NCI-H128 (cell line): ENCODE measurements at regions not wholly inside any gene's neighbourhood (a gene's known extent, or its start where the extent isn't known, plus 50 kb on each side); places are given as distances from the start of the nearest gene placed in this dataset.

ENCODE experiments used
- DNase-seq: peaks from one replicate; lab custom pipeline; 2025; ENCODE audit not compliant: unreplicated experiment; lab: John Stamatoyannopoulos, UW

GRCh38 chr22:48241658-48242057 lies 1479.2 kb downstream of the TBC1D22A start:
- DNase-seq: no peak

- DNase-seq: no peak
Measured at GRCh38 chr22:48240935-48241230, 1478.4 kb downstream of the TBC1D22A start.

GRCh38 chr22:48240148-48240934 lies 1477.9 kb downstream of the TBC1D22A start:
- no peak for DNase-seq

GRCh38 chr22:48239461-48240147 lies 1477.2 kb downstream of the TBC1D22A start:
- DNase-seq: no peak

GRCh38 chr22:48238966-48239365 lies 1476.5 kb downstream of the TBC1D22A start:
- no peak for DNase-seq

GRCh38 chr22:48238284-48238915 lies 1476.0 kb downstream of the TBC1D22A start:
- DNase-seq: no peak

- DNase-seq: no peak
Measured at GRCh38 chr22:48237466-48238283, 1475.2 kb downstream of the TBC1D22A start.

- no peak for DNase-seq
Measured at GRCh38 chr22:48236261-48236660, 1473.8 kb downstream of the TBC1D22A start.

GRCh38 chr22:48235744-48236143 lies 1473.3 kb downstream of the TBC1D22A start:
- no peak for DNase-seq

- no peak for DNase-seq
Measured at GRCh38 chr22:48234011-48234410, 1471.6 kb downstream of the TBC1D22A start.

GRCh38 chr22:48233586-48233985 lies 1471.1 kb downstream of the TBC1D22A start:
- no peak for DNase-seq

GRCh38 chr22:48228468-48228867 lies 1466.0 kb downstream of the TBC1D22A start:
- DNase-seq: no peak

GRCh38 chr22:48227341-48228018 lies 1465.0 kb downstream of the TBC1D22A start:
- no peak for DNase-seq

GRCh38 chr22:48226026-48227013 lies 1463.9 kb downstream of the TBC1D22A start:
- no peak for DNase-seq

- no peak for DNase-seq
Measured at GRCh38 chr22:48224332-48224731, 1461.9 kb downstream of the TBC1D22A start.

GRCh38 chr22:48223488-48224190 lies 1461.2 kb downstream of the TBC1D22A start:
- DNase-seq: no peak

- DNase-seq: no peak
Measured at GRCh38 chr22:48222742-48223487, 1460.5 kb downstream of the TBC1D22A start.

GRCh38 chr22:48218889-48219420 lies 1456.5 kb downstream of the TBC1D22A start:
- no peak for DNase-seq
